Stimulated activated CD4-positive, alpha-beta T cell treated with anti-CD3 and anti-CD28 coated beads, Interleukin-2, amount 100 ng/mL, for 4 hours (primary cell): ENCODE measurements at regions not wholly inside any gene's neighbourhood (a gene's known extent, or its start where the extent isn't known, plus 50 kb on each side); places are given as distances from the start of the nearest gene placed in this dataset.

Experiments used
- DNase-seq: peaks from one replicate; pipeline ENCODE4 v3.0.0-alpha.2; 2020; ENCODE audit warnings: low read depth

DNA sequence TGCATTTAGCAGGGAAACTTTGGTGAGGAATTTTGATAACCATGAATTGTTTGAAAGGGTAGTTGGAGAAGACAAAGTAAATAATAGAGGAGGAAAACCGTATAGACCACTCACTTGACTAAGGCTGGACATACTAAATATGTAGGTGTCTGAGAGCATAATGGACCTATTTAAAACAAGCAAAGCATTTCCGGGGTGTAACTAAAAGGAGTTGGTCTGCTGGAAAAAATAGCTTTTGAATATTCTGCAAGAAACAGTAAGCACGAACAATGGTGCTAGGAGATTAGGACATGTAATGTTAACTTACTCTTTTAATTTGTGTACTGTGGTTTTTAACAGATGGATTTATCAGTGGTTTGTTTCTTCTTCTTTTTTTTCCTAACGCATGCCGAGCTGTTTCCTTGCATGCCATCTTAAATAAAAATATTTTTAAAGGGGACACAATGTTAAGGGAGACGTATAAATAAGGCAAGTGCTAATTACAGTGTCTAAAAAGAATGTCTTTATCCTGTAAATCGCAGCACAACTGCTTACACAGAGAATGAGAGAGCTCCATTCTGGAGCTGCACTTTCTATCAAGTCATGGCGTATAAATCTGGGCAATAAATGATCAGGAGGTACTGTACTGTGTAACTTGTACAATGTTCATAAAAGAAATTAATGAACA is 492.1 kb downstream of the LMO4 start:
- no peak for DNase-seq

- DNase-seq = no peak
These were observed 492.6 kb downstream of the LMO4 start for GRCh38 chr1:87821335-87821697.

DNA sequence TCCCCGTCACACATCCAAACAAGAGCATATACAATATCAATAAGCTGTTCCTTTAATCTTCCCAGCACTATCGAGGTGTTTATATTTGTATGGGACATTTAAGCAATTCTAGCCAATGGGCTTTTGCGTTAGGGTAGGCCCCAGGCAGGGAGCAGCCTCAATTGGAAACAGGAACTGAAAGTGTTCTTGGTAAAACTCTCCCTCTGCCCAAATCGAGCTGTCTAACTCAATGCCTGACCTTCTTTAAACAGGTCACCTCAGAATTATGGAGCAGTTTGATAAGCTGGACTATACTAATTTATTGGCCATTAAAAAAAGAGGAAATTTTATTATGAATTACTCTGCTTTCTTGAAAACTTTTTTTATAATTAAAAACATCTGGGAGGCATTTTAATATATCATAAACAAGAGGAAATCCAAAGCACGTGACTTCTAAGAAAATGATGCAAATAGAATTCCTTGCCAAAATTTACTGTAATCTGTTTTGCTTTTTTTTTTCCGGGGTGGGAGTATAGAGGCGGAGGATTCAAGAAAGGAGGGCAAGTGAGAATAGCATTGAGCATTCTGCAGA is 498.1 kb downstream of the LMO4 start:
- no peak for DNase-seq

GRCh38 chr1:87829360-87829759 is 500.7 kb downstream of the LMO4 start:
- DNase-seq = no peak

- no peak for DNase-seq
These were observed 501.8 kb downstream of the LMO4 start for GRCh38 chr1:87830432-87830978.

- DNase-seq = no peak
These were observed 504.5 kb downstream of the LMO4 start for GRCh38 chr1:87833166-87833565.

DNA sequence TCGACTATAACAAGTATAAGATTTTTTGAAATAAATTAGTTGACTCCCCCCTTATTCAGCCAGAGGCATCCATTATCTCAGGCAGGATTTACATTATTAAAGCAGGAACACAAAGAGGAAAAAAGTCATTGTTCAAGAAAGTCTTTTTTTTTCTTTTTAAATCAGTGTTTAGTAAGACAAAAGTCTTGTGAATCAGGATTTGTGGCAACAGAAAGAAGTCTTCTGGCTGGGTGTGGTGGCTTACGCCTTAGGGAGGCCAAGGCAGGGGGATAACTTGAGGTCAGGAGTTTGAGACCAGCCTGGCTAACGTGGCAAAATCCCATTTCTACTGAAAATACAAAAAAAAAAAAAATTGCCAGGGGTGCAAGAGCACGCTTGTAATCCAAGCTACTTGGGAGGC is 505.5 kb downstream of the LMO4 start:
- DNase-seq = no peak

DNA sequence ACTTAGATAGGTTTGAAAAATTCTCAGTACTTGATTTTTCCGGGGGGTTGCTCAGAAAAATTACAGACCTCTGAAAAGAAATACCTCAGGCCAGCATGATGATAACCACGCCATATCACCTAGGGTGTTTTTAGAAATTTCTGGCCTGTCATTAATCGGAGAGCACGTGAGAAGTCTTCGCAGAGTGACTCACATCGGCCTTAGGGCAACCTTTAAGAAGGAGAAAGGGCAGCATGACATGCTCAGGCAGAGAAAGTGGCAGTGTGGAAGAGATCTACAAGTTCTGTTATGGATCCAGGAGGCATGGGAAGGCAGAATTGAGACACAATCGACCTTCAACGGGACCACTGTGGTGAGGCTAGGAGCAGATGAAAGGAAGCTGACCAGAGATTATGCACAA is 506.3 kb downstream of the LMO4 start:
- DNase-seq = no peak

- no peak for DNase-seq
These were observed 512.1 kb downstream of the LMO4 start for GRCh38 chr1:87840767-87841166.

DNA sequence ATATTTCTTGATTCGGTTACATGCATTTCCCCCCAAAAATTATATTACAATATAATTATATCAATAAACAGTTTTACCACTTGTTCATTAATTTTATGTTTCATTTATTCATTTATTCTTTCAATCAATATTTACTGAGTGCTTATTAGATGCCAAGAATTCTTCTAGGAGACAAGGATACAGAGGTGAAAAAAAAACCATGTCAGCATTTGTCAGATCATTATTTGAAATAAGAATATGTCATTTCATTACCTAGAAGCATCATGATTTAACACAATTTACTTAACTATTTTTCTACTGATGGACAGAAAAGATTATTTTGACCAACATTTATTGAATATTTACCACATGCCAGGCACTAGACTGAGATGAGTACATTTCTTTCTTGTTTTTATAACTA is 512.7 kb downstream of the LMO4 start:
- DNase-seq = no peak

- no peak for DNase-seq
These were observed 513.5 kb downstream of the LMO4 start for GRCh38 chr1:87842156-87842555.

DNA sequence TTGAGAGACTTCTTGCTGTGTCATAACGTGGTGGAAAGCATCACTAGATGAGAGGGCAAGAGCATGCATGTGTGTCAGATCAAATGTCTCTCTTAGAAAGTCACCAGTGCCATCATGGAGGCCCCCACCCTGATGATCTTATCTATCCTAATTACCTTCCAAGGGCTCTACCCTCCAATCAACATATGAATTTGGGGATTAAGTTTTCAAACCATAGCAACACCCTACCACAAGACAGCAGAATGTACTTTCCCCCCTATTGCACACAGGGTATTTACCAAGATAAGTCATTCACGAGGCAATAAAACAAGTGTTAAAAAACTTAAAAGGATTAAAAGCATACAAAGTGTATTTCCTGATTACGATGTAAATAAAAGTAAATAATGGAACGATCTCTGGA is 515.6 kb downstream of the LMO4 start:
- DNase-seq = no peak

- DNase-seq = no peak
These were observed 522.8 kb downstream of the LMO4 start for GRCh38 chr1:87851490-87851889.

DNA sequence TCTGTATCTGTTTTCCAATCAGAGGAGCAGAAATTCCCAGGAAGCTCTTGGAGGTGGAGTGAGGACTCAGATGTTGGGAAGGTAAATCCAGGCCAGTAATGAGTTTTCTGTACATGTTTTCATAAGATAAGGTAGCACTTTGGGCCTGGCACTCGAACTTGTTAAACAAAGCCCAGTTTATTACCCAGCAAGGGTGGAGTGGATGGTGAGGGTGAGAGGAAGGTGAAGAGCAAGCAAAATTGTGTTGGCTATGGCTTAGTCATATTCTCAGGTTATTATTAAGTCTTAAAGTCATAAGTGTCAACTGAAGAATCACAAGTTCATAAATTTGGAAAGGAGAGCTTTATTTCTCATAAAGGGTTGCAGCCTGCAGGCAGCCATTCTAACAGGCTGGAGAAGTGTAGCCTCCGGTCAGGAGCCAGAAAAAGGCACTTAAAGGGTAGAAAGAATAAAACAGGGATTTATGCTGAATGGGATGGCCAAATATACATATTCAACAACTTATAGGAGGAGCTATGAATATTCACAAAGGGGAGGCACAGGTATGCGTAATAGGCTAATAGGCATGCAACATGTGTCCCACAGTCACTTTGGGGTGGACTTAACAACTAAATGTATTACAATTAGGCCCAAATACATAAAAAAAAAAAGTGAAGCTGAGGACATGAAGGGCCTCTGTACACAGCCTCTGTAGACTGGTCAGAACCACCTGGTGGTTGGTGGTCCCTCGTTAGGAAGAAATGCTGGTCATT is 523.9 kb downstream of the LMO4 start:
- DNase-seq = no peak

GRCh38 chr1:87853576-87854351 is 525.1 kb downstream of the LMO4 start:
- no peak for DNase-seq

- no peak for DNase-seq
These were observed 534.6 kb downstream of the LMO4 start for GRCh38 chr1:87863317-87863716.

DNA sequence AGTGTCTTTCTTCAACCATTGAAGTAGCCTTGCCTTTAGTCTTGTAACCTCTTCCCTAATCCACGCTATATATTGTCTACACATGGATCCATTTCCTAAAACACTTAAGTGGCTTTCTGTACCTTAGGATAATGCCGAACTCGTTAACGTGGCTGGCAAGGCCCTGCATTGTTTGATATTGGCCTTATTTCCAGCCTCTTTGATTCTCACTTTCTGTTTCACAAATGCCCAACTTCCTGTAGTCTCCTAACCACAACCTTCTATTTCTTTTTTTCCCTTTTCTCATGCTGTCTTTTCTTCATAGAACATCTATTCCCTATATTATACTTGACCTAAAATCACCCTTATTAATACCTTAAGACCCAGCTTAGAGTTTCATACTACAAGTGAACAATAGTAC is 536.0 kb downstream of the LMO4 start:
- DNase-seq = no peak

DNA sequence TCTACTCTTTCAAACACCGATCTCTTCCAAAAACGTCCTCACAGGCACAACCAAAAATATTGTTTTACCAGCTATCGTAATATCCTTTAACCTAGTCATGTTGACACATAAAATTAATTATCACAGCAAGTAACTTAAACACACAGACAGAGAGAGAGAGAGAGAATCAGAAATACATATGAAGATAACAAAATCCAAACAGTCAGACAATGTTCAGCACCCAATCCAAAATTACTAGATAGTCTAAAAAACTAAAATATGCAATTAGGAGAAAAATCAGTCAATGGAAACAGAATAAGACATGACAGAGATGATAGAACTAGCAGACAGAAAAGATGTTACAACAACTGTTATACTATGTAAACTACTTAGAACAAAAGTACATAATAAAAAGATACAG is 537.7 kb downstream of the LMO4 start:
- DNase-seq = no peak

DNA sequence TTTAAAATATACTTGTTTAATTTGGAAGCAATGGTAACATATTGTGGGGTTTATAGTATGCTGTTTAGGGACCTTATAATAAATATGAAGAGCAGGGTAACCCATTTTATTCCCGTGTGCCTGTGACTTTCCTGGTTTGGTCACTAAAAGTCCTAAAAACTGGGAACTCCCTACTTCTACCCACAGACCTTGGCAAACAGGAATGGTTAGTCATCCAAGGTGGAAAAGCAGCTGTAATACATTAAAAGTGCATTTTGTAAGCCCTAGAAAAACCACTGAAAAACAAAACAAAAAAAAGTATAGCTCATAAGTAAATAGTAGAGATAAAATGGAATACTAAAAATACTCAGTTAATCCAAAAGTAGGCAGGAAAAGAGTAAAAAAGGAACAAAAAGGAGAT is 538.9 kb downstream of the LMO4 start:
- DNase-seq = no peak

GRCh38 chr1:87869567-87869966 is 540.9 kb downstream of the LMO4 start:
- no peak for DNase-seq

GRCh38 chr1:87872189-87872588 is 543.5 kb downstream of the LMO4 start:
- DNase-seq = no peak

DNA sequence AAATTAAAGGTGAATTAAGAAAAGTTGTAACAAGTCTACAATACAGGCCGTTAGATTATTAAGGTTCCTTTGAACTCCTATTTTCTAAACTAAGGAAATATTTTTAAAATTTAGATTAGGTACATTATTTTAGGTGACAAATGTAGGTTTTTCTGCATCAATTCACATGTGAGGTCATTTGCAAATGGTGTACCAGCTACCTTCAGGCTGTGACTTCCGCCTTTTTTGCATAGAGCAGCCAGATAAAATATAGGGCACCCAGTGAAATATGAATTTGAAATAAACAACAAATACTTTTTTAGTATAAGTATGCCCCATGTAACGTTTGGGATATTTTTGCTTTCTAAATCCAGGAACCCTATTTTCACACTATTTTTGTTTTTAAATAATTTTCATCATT is 544.0 kb downstream of the LMO4 start:
- no peak for DNase-seq

GRCh38 chr1:87878873-87879272 is 550.2 kb downstream of the LMO4 start:
- DNase-seq = no peak
